Tibial nerve (tissue), 3 donors: ENCODE measurements at regions not wholly inside any gene's neighbourhood (a gene's known extent, or its start where the extent isn't known, plus 50 kb on each side); places are given as distances from the start of the nearest gene placed in this dataset.

Experiments used
- POLR2A ChIP-seq, 2 donors: fragments of 450-650 bp; IDR thresholded peaks; one replicate each; pipeline ENCODE4 v1.6.1; 2017; ENCODE audit warnings: antibody characterized with exemption in 2 of 2, mild to moderate bottlenecking in 2 of 2, moderate library complexity in 2 of 2
- TF ChIP-seq, protein P1 (sequence below), 5 experiments: fragments of 200-600 bp in 3 of 5; fragments of 450-650 bp in 2 of 5; sonication (generic) in 3 of 5; IDR thresholded peaks; one replicate each; pipeline ENCODE4 v1.5.1; 2016 to 2019; ENCODE audit warnings: antibody characterized with exemption in 5 of 5, mild to moderate bottlenecking in 3 of 5, moderate library complexity in 2 of 5

DNA sequence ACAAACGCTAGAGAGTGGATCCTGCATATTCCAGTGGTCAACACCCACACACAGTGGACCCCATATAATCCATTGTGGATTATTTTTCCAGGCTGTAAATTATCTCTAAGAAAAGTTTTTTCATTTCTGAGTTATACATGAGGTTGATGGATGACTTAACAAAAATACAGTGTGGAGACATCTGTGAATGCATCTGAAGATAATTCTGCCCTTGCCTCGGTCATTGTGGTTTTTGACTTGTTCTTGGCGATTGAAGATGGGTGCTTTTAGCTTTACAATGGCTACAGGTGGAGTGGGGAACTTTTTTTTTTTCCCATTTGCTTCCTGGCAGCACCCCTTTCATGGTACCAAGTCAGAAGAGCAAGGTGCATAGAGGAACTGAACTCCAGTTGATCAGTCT is 242.7 kb downstream of the MYLK4 start:
- no peak for TF ChIP-seq POLR2A (IDR thresholded peaks at IDR 0.05)
- TF ChIP-seq, protein P1, sequence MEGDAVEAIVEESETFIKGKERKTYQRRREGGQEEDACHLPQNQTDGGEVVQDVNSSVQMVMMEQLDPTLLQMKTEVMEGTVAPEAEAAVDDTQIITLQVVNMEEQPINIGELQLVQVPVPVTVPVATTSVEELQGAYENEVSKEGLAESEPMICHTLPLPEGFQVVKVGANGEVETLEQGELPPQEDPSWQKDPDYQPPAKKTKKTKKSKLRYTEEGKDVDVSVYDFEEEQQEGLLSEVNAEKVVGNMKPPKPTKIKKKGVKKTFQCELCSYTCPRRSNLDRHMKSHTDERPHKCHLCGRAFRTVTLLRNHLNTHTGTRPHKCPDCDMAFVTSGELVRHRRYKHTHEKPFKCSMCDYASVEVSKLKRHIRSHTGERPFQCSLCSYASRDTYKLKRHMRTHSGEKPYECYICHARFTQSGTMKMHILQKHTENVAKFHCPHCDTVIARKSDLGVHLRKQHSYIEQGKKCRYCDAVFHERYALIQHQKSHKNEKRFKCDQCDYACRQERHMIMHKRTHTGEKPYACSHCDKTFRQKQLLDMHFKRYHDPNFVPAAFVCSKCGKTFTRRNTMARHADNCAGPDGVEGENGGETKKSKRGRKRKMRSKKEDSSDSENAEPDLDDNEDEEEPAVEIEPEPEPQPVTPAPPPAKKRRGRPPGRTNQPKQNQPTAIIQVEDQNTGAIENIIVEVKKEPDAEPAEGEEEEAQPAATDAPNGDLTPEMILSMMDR (IDR thresholded peaks at IDR 0.05), result no peak
